Neuronal stem cell (in vitro differentiated cells): ENCODE measurements at regions not wholly inside any gene's neighbourhood (a gene's known extent, or its start where the extent isn't known, plus 50 kb on each side); places are given as distances from the start of the nearest gene placed in this dataset.

Source experiments
- DNase-seq: peaks from one replicate; pipeline ENCODE4 v3.0.0-alpha.2; 2013; ENCODE audit warnings: low spot score
- H2AFZ ChIP-seq: one replicate; pipeline ENCODE4 v1.6.1; 2013; ENCODE audit warnings: mild to moderate bottlenecking, low read length, inconsistent platforms
- H2AK5ac ChIP-seq: 2 replicates; pipeline ENCODE4 v1.6.1; 2013; ENCODE audit warnings: low read depth, mild to moderate bottlenecking, inconsistent platforms, low read length, moderate library complexity, mixed read lengths
- H2BK120ac ChIP-seq: 2 replicates; pipeline ENCODE4 v1.6.1; 2013; ENCODE audit warnings: low read depth, mild to moderate bottlenecking, inconsistent platforms, low read length, moderate library complexity, mixed read lengths
- H2BK12ac ChIP-seq: one replicate; pipeline ENCODE4 v1.6.1; 2013; ENCODE audit warnings: low read length, inconsistent platforms
- H2BK15ac ChIP-seq: 2 replicates; pipeline ENCODE4 v1.6.1; 2013; ENCODE audit warnings: mild to moderate bottlenecking, low read length, inconsistent platforms, mixed read lengths
- H2BK5ac ChIP-seq: one replicate; pipeline ENCODE4 v1.6.1; 2013; ENCODE audit warnings: inconsistent platforms, mild to moderate bottlenecking, low read length, moderate library complexity
- H3K14ac ChIP-seq: one replicate; pipeline ENCODE4 v1.6.1; 2013; ENCODE audit warnings: low read length, inconsistent platforms
- H3K18ac ChIP-seq: 2 replicates; pipeline ENCODE4 v1.6.1; 2013; ENCODE audit warnings: low read length, inconsistent platforms
- H3K23ac ChIP-seq: 2 replicates; pipeline ENCODE4 v1.6.1; 2013; ENCODE audit warnings: low read depth, mild to moderate bottlenecking, mixed read lengths, low read length, inconsistent platforms; ENCODE audit not compliant: poor library complexity
- H3K27ac ChIP-seq: replicated peaks from 3 replicates; pipeline ENCODE4 v1.5.1; 2013; ENCODE audit warnings: low read length, inconsistent platforms
- H3K27me3 ChIP-seq, 3 experiments: 2 replicates each; pipeline ENCODE4 v1.6.1; 2013; ENCODE audit warnings: low read length in 3 of 3, mild to moderate bottlenecking in 2 of 3, inconsistent platforms in 1 of 3, low read depth in 1 of 3, mixed read lengths in 1 of 3, moderate library complexity in 1 of 3; ENCODE audit not compliant: control insufficient read depth in 3 of 3, insufficient read depth in 3 of 3
- H3K36me3 ChIP-seq, 2 donors: replicated peaks in 1 of 2; 2 replicates each; pipeline ENCODE4 v1.6.1; 2013; ENCODE audit warnings: low read length in 2 of 2; ENCODE audit not compliant: control insufficient read depth in 2 of 2, insufficient read depth in 2 of 2
- H3K4ac ChIP-seq: 2 replicates; pipeline ENCODE4 v1.6.1; 2013; ENCODE audit warnings: inconsistent platforms, mild to moderate bottlenecking, low read length, moderate library complexity
- H3K4me1 ChIP-seq, 2 donors: 1 replicate in 1 of 2; 2 replicates in 1 of 2; pipeline ENCODE4 v1.6.1; 2013; ENCODE audit warnings: low read length in 2 of 2, low read depth in 1 of 2; ENCODE audit not compliant: control insufficient read depth in 2 of 2, insufficient read depth in 1 of 2
- H3K4me2 ChIP-seq: one replicate; pipeline ENCODE4 v1.6.1; 2013; ENCODE audit warnings: mild to moderate bottlenecking, low read length, inconsistent platforms; ENCODE audit not compliant: insufficient read depth, poor library complexity, severe bottlenecking
- H3K4me3 ChIP-seq, 2 donors: 2 replicates each; pipeline ENCODE4 v1.5.1; 2013; ENCODE audit warnings: low read length in 2 of 2, mild to moderate bottlenecking in 2 of 2, inconsistent platforms in 1 of 2, moderate library complexity in 1 of 2
- H3K79me1 ChIP-seq: one replicate; pipeline ENCODE4 v1.6.1; 2013; ENCODE audit warnings: low read depth, mild to moderate bottlenecking, inconsistent platforms, low read length, moderate library complexity
- H3K9ac ChIP-seq: one replicate; pipeline ENCODE4 v1.6.1; 2013; ENCODE audit warnings: mild to moderate bottlenecking, low read depth, low read length, inconsistent platforms; ENCODE audit not compliant: poor library complexity
- H3K9me3 ChIP-seq, 2 donors: replicated peaks in 1 of 2; 2 replicates each; pipeline versions ENCODE3 to v1.6.1; 2013; ENCODE audit warnings: low read length in 2 of 2, mild to moderate bottlenecking in 2 of 2, inconsistent platforms in 1 of 2, low read depth in 1 of 2, mixed read lengths in 1 of 2, moderate library complexity in 1 of 2; ENCODE audit not compliant: control insufficient read depth in 2 of 2, insufficient read depth in 1 of 2
- H4K8ac ChIP-seq: one replicate; pipeline ENCODE4 v1.6.1; 2013; ENCODE audit warnings: low read depth, mild to moderate bottlenecking, inconsistent platforms, low read length, moderate library complexity
- H4K91ac ChIP-seq: one replicate; pipeline ENCODE4 v1.6.1; 2013; ENCODE audit warnings: low read length, low read depth, mild to moderate bottlenecking, inconsistent platforms; ENCODE audit not compliant: poor library complexity
- WGBS, 2 donors: extraction: QIAGEN DNeasy Blood & Tissue Kit; methylation state at CpG; one replicate each; pipeline ENCODE4 v1.1.7; 2013; ENCODE audit warnings: missing lambda C conversion rate in 2 of 2, mixed read lengths in 1 of 2; ENCODE audit not compliant: insufficient read length in 2 of 2, insufficient replicate concordance in 1 of 2; ENCODE audit errors: extremely low coverage in 2 of 2; 5-methylcytosine and 5-hydroxymethylcytosine counted together

DNA sequence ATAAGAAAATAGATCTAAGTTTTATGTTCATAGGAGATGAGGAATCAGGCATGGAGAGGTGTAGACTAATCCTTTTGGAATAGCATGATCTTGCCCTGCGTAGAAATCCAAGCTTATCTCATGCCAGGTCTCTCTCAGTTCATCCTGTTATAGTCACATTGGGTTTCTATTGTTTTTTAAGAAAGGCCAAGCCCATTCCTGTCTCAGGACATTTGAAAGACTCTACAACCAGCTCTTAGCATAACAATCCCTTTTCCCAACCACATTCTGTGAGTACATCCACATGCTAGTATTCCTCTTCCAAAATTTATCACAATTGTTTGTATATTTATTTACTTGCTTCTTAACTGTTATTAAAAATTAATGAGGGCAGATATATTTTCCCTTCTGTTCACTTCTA is 130.3 kb downstream of the MMUT start:
- no peak overlapping the region for H2BK12ac ChIP-seq
- no peaks in the 10 kb centered on the region for H3K36me3 ChIP-seq
- H3K4me3 ChIP-seq, result no peak overlapping the region
- H4K91ac ChIP-seq, result no peak overlapping the region
- peaks cover 0 to 4% of the 10 kb centered on the region in 2 donors for H3K4me1 ChIP-seq
- H2AFZ ChIP-seq, result no peak overlapping the region
- no peak overlapping the region for H2BK5ac ChIP-seq
- H3K4ac ChIP-seq, result no peak overlapping the region
- no peak overlapping the region for H3K4me2 ChIP-seq
- H2AK5ac ChIP-seq, result no peak overlapping the region
- H3K14ac ChIP-seq, result no peak overlapping the region
- no peak overlapping the region for H3K27ac ChIP-seq
- no CpG with 5 or more reads among the region's 1 CpG for WGBS, 2 donors
- no peak overlapping the region for H3K9ac ChIP-seq
- no peak overlapping the region for H3K23ac ChIP-seq
- DNase-seq, result no peak
- no peak overlapping the region for H3K18ac ChIP-seq
- H3K79me1 ChIP-seq, result peaks cover 2% of the 10 kb centered on the region
- no peaks in the 10 kb centered on the region for H3K9me3 ChIP-seq
- no peaks in the 10 kb centered on the region for H3K27me3 ChIP-seq
- H2BK15ac ChIP-seq, result no peak overlapping the region
- no peak overlapping the region for H2BK120ac ChIP-seq
- H4K8ac ChIP-seq, result no peak overlapping the region

DNA sequence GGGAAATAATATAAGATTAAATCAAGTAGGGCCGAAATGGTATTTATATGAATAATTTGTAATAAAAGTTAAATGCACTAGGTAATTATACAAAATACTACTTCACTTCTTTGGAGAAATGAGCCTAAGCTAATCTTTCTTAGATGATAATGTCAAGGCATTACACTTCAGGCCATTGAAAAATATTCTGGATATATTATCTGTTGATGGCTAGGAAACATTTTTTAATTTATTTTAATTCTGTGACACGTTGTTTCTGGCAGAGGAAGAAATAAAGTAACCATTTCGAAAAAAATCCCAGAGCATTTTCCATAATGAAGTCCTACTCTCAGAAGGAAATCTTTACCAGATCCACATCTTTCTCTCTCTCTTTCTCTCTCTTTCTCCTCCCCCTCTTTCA is 133.9 kb downstream of the MMUT start:
- no peak overlapping the region for H2BK5ac ChIP-seq
- 100% methylated on average over 1 of the region's 3 CpGs; no CpG with 5 or more reads in 1 of the 2 donors for WGBS, 2 donors
- no peak overlapping the region for H2AFZ ChIP-seq
- no peak overlapping the region for H3K9ac ChIP-seq
- no peak overlapping the region for H3K4ac ChIP-seq
- no peak overlapping the region for H4K8ac ChIP-seq
- H2BK15ac ChIP-seq, result no peak overlapping the region
- H3K36me3 ChIP-seq, result no peaks in the 10 kb centered on the region
- H2AK5ac ChIP-seq, result no peak overlapping the region
- H3K79me1 ChIP-seq, result no peaks in the 10 kb centered on the region
- H3K14ac ChIP-seq, result no peak overlapping the region
- H3K4me1 ChIP-seq, result peaks cover 0 to 4% of the 10 kb centered on the region in 2 donors
- H3K4me3 ChIP-seq, result no peak overlapping the region
- no peak overlapping the region for H3K4me2 ChIP-seq
- no peaks in the 10 kb centered on the region for H3K9me3 ChIP-seq
- no peak overlapping the region for H3K23ac ChIP-seq
- H4K91ac ChIP-seq, result no peak overlapping the region
- H3K18ac ChIP-seq, result no peak overlapping the region
- H3K27ac ChIP-seq, result no peak overlapping the region
- H2BK120ac ChIP-seq, result no peak overlapping the region
- no peak for DNase-seq
- no peak overlapping the region for H2BK12ac ChIP-seq
- no peaks in the 10 kb centered on the region for H3K27me3 ChIP-seq

DNA sequence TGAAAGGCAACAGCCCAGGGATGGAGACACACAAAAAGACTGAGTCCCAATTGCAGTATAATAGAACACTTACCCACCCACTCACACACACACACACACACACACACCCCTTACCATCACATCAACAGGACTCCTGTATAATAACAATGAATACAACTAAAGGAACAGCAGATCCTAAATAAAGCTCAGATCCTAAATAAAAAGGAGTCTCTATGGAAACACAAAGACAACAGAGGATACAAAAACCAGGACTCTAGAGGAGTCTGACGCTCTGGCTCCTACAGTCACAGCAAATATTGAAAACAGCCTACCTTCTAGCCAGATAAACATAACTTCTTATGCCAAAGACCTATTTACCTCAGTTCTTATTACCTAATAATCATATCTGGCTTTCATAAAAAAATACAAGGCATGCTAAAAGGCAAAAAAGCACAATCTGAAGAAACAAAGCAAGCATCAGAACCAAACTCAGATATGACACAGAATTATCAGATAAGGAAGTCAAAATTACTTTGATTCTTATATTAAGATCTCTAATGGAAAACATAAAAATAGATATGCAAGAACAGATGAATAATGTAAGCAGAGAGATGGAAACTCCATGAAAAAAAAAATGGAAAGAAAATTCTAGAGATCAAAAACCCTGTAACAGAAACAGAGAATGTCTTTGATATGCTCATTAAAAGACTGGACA is 134.9 kb downstream of the MMUT start:
- H3K4ac ChIP-seq, result no peak overlapping the region
- H3K4me3 ChIP-seq, result no peak overlapping the region
- no peak overlapping the region for H4K8ac ChIP-seq
- H2BK15ac ChIP-seq, result no peak overlapping the region
- no peaks in the 10 kb centered on the region for H3K27me3 ChIP-seq
- peaks cover 0 to 4% of the 10 kb centered on the region in 2 donors for H3K4me1 ChIP-seq
- H3K23ac ChIP-seq, result no peak overlapping the region
- H3K14ac ChIP-seq, result no peak overlapping the region
- H3K9me3 ChIP-seq, result no peaks in the 10 kb centered on the region
- H2BK5ac ChIP-seq, result no peak overlapping the region
- H3K79me1 ChIP-seq, result no peaks in the 10 kb centered on the region
- no peak overlapping the region for H2AK5ac ChIP-seq
- peak; percentile 2 for DNase-seq
- H2AFZ ChIP-seq, result no peak overlapping the region
- no CpG with 5 or more reads among the region's 1 CpG for WGBS, 2 donors
- no peak overlapping the region for H3K18ac ChIP-seq
- no peak overlapping the region for H2BK120ac ChIP-seq
- no peaks in the 10 kb centered on the region for H3K36me3 ChIP-seq
- no peak overlapping the region for H3K4me2 ChIP-seq
- H4K91ac ChIP-seq, result no peak overlapping the region
- H3K27ac ChIP-seq, result no peak overlapping the region
- no peak overlapping the region for H2BK12ac ChIP-seq
- H3K9ac ChIP-seq, result no peak overlapping the region

GRCh38 chr6:49327571-49327970 is 135.5 kb downstream of the MMUT start:
- Histone ChIP-seq H3K4me3 (no peak overlapping the region), H3K4ac (no peak overlapping the region), H3K27ac (no peak overlapping the region), H3K14ac (no peak overlapping the region), H3K23ac (no peak overlapping the region), H2AFZ (no peak overlapping the region), H3K4me2 (no peak overlapping the region), H3K79me1 (no peaks in the 10 kb centered on the region), H3K9ac (no peak overlapping the region), H4K8ac (no peak overlapping the region), H2BK120ac (no peak overlapping the region), H3K27me3 (no peaks in the 10 kb centered on the region), H3K4me1 (peaks cover 0 to 4% of the 10 kb centered on the region in 2 donors), H4K91ac (no peak overlapping the region), H2BK12ac (no peak overlapping the region), H3K9me3 (no peaks in the 10 kb centered on the region), H2BK5ac (no peak overlapping the region), H3K18ac (no peak overlapping the region), H2BK15ac (no peak overlapping the region), H2AK5ac (no peak overlapping the region), H3K36me3 (no peaks in the 10 kb centered on the region)
- no peak for DNase-seq
- WGBS, 2 donors, result no CpG with 5 or more reads among the region's 2 CpGs
